ENCODE measurements at regions not wholly inside any gene's neighbourhood (a gene's known extent, or its start where the extent isn't known, plus 50 kb on each side); places are given as distances from the start of the nearest gene placed in this dataset.

DNA sequence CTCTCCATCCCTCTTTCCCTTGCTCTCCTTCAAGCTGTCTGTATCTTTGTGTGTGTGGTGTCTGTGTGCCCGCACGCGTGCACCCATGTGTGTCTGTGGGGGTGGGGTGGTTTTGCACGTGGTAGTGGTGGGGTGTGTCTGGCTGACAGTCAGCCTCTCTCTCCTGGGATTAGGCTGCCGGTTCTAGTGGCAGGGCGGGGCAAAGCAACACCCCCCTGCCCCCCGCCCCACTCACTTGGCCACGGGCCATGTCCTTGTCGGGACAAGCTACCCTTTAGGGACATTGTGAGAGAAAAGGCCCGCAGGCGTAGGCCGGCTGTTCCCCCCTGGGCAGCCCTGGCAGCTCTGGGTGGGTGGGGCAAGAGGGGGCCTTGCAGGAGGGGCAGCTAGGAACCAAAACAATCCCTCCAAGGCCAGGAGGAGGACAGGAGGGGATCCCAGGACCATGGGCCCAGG, 182.6 kb downstream of the ALG10 start:
- H3K27me3 ChIP-seq: no peaks in the 10 kb centered on the region
- H3K4me3 ChIP-seq: peak overlapping the region in 1 of 2 donors; percentile 47
- TF ChIP-seq, protein P1, sequence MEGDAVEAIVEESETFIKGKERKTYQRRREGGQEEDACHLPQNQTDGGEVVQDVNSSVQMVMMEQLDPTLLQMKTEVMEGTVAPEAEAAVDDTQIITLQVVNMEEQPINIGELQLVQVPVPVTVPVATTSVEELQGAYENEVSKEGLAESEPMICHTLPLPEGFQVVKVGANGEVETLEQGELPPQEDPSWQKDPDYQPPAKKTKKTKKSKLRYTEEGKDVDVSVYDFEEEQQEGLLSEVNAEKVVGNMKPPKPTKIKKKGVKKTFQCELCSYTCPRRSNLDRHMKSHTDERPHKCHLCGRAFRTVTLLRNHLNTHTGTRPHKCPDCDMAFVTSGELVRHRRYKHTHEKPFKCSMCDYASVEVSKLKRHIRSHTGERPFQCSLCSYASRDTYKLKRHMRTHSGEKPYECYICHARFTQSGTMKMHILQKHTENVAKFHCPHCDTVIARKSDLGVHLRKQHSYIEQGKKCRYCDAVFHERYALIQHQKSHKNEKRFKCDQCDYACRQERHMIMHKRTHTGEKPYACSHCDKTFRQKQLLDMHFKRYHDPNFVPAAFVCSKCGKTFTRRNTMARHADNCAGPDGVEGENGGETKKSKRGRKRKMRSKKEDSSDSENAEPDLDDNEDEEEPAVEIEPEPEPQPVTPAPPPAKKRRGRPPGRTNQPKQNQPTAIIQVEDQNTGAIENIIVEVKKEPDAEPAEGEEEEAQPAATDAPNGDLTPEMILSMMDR (IDR thresholded peaks at IDR 0.05): no peak
- no peak for TF ChIP-seq POLR2A (IDR thresholded peaks at IDR 0.05)
- no peaks in the 10 kb centered on the region for H3K4me1 ChIP-seq
- no peak overlapping the region for H3K27ac ChIP-seq
- 65 to 66% methylated on average over 3 to 11 of the region's 12 CpGs for WGBS, 2 donors
- no peaks in the 10 kb centered on the region for H3K9me3 ChIP-seq
- no peaks in the 10 kb centered on the region for H3K36me3 ChIP-seq (ENCODE audit: low read depth, missing control alignments)
- intact Hi-C loops (cut with DNase I; ENCODE audit: low total_unique reads): no loop called here
- no peak for DNase-seq

DNA sequence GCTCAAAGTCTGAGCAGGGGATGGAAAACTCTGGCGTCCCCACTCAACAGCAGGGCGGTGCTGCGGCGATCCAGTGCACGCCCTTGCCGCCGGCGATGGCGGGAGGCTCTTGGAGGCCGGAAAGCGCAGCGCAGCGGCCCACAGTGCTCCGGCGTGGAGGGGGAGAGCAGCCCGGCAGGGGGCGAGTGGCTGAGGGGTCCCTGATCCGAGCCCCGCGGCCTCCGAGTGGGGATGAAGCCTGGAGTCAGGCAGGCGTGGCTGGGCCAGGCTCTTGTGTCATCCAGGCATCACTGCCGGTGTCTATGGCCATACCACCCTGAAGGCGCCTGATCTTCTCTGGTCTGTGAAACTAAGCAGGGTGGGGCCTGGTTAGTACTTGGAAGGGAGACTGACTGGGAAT, 183.1 kb downstream of the ALG10 start:
- intact Hi-C loops (cut with DNase I; ENCODE audit: low total_unique reads): no loop called here
- DNase-seq: no peak
- TF ChIP-seq POLR2A (IDR thresholded peaks at IDR 0.05): no peak
- TF ChIP-seq, protein P1 (IDR thresholded peaks at IDR 0.05): no peak
- Histone ChIP-seq H3K36me3 (ENCODE audit: low read depth, missing control alignments) (no peaks in the 10 kb centered on the region), H3K27ac (no peak overlapping the region), H3K4me1 (no peaks in the 10 kb centered on the region), H3K9me3 (no peaks in the 10 kb centered on the region), H3K27me3 (no peaks in the 10 kb centered on the region), H3K4me3 (peak overlapping the region in 1 of 2 donors; percentile 47)
- WGBS, 2 donors: 28 to 52% methylated on average over 7 to 24 of the region's 24 CpGs

DNA sequence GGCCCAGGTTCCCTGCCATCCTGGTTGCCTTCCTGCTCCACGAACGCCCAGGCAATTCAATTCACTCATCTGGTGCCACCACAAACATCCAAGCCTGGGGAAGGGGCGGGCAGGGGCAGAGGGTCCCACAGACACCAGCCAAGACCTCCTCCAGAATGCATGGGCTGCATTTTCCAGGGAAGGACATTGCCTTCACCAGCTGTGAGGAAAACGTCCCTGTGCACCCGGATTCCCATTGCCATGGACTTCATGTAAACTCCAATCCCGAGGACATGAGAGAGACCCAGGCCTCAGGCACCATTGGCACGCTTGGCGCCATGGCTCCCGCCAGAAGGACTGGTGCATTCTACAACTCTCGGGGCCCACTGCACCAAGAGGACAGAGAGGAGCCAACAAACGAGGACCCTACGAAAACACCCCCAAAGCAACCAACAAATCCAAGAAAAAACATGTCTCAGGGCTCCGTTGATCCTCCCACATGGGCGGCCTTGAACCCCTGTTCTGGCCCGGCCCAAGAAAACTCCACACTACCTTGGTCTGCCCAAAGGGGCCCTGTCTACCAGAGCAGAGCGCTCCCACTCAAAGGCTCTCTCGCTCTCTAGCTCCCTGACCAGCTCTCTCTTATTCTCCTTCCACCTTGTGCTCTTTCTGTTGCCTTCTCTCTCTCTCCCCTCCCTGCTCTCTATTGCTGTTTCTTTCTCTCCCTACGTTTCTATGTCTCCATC, 183.9 kb downstream of the ALG10 start:
- Histone ChIP-seq H3K27ac (no peak overlapping the region), H3K4me3 (no peak overlapping the region), H3K27me3 (no peaks in the 10 kb centered on the region), H3K9me3 (no peaks in the 10 kb centered on the region), H3K4me1 (no peaks in the 10 kb centered on the region), H3K36me3 (ENCODE audit: low read depth, missing control alignments) (no peaks in the 10 kb centered on the region)
- intact Hi-C loops (cut with DNase I; ENCODE audit: low total_unique reads): no loop called here
- 75 to 76% methylated on average over 13 to 18 of the region's 18 CpGs for WGBS, 2 donors
- no peak for DNase-seq
- TF ChIP-seq, protein P1 (IDR thresholded peaks at IDR 0.05): no peak
- TF ChIP-seq POLR2A (IDR thresholded peaks at IDR 0.05): no peak

DNA sequence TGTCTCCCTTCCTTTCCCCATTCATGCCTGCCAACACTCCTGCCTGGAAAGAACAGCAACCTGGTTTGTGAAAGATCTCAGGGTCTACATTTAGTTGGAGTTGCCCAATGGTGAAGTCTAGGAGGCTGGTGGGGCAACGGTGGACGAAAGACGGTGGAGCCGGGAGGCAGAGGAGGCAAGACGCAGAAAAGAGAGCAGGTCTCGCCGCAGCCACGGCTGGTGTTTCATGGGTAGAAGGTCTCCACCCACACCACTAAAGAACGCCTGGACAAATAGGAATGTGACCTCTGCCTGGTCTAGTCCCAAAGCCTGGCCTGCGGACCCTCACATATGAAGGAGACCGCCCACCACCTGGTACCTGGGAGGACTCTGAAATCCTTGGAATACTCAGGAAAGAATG, 185.6 kb downstream of the ALG10 start:
- WGBS, 2 donors: 91 to 97% methylated on average over 10 to 11 of the region's 11 CpGs
- DNase-seq: no peak

More for the DNA sequence above, 185.6 kb downstream of the ALG10 start:
- no peaks in the 10 kb centered on the region for H3K9me3 ChIP-seq
- no peak overlapping the region for H3K27ac ChIP-seq
- H3K27me3 ChIP-seq: no peaks in the 10 kb centered on the region
- H3K4me1 ChIP-seq: peaks cover 6% of the 10 kb centered on the region
- H3K4me3 ChIP-seq: no peak overlapping the region
- intact Hi-C loops (cut with DNase I; ENCODE audit: low total_unique reads): no loop called here
- TF ChIP-seq, protein P1 (IDR thresholded peaks at IDR 0.05): no peak
- TF ChIP-seq POLR2A (IDR thresholded peaks at IDR 0.05): no peak
- no peaks in the 10 kb centered on the region for H3K36me3 ChIP-seq (ENCODE audit: low read depth, missing control alignments)

All from testis (tissue), 2 donors.